ENCODE measurements at regions not wholly inside any gene's neighbourhood (a gene's known extent, or its start where the extent isn't known, plus 50 kb on each side); places are given as distances from the start of the nearest gene placed in this dataset.

- DNase-seq: no peak
These were observed 54.8 kb upstream of the MIR17HG start for GRCh38 chr13:91292630-91293221.

GRCh38 chr13:91295712-91296410 lies 51.6 kb upstream of the MIR17HG start:
- no peak for DNase-seq

GRCh38 chr13:91297503-91297902 lies 50.0 kb upstream of the MIR17HG start:
- no peak for DNase-seq
